BLaER1 treated with 17β-estradiol and CSF1 and Interleukin-3, amounts not matched to agents 10 nM and 100 nM (cell line): ENCODE measurements at regions not wholly inside any gene's neighbourhood (a gene's known extent, or its start where the extent isn't known, plus 50 kb on each side); places are given as distances from the start of the nearest gene placed in this dataset.
"Not testable (repeated sequence)": the region's sequence is repeated elsewhere in the genome, so short reads cannot be mapped to it uniquely, and the experiment has no call there.

ENCODE experiments used
- H3K27ac ChIP-seq, 11 experiments: shearing (Covaris generic); formaldehyde crosslinking; 2 replicates each; pipeline ENCODE4 v1.8.1; 2022
- H3K27me3 ChIP-seq, 11 experiments: shearing (Covaris generic); formaldehyde crosslinking; 2 replicates each; pipeline ENCODE4 v1.8.1; 2022
- H3K36me3 ChIP-seq, 11 experiments: shearing (Covaris generic); formaldehyde crosslinking; 2 replicates each; pipeline ENCODE4 v1.8.1; 2022
- H3K4me1 ChIP-seq, 10 experiments: shearing (Covaris generic); formaldehyde crosslinking; 2 replicates each; pipeline ENCODE4 v1.8.1; 2022
- H3K4me2 ChIP-seq, 11 experiments: shearing (Covaris generic); formaldehyde crosslinking; 2 replicates each; pipeline ENCODE4 v1.8.1; 2022
- H3K4me3 ChIP-seq, 10 experiments: shearing (Covaris generic); formaldehyde crosslinking; 2 replicates each; pipeline ENCODE4 v1.8.1; 2022
- H3K9ac ChIP-seq, 11 experiments: shearing (Covaris generic); formaldehyde crosslinking; 2 replicates each; pipeline ENCODE4 v1.8.1; 2022
- H3K9me3 ChIP-seq, 11 experiments: shearing (Covaris generic); formaldehyde crosslinking; replicated peaks in 1 of 11; 2 replicates each; pipeline ENCODE4 v1.8.1; 2022
- H4K20me1 ChIP-seq, 11 experiments: shearing (Covaris generic); formaldehyde crosslinking; 2 replicates each; pipeline ENCODE4 v1.8.1; 2022
- Cebpa-rat ChIP-seq, 11 experiments: shearing (Covaris generic); IDR thresholded peaks; 2 replicates each; pipeline ENCODE4 v1.8.1; 2022

GRCh38 chr1:22332795-22333499 is 118.7 kb upstream of the ZBTB40 start:
- no peaks in the 10 kb centered on the region for H3K27me3 ChIP-seq
- H3K4me2 ChIP-seq = peak overlapping the region in 4 of 11 experiments; percentile 16 to 57 (median 26); a peak in 5 of 22 replicates
- no peak overlapping the region for H3K9ac ChIP-seq
- no peak overlapping the region for H3K27ac ChIP-seq
- no peaks in the 10 kb centered on the region for H4K20me1 ChIP-seq
- TF ChIP-seq Cebpa-rat (IDR thresholded peaks at IDR 0.05) = no peak
- no peaks in the 10 kb centered on the region for H3K36me3 ChIP-seq
- H3K4me1 ChIP-seq = peaks cover 4 to 38% (median 25%) of the 10 kb centered on the region in 10 experiments; a peak in 17 of 20 replicates
- H3K4me3 ChIP-seq = no peak overlapping the region
- no peaks in the 10 kb centered on the region for H3K9me3 ChIP-seq

- H3K27ac ChIP-seq = no peak overlapping the region
Observed at GRCh38 chr1:22333516-22334121, 118.0 kb upstream of the ZBTB40 start.

GRCh38 chr1:22334860-22335550 is 116.6 kb upstream of the ZBTB40 start:
- Histone ChIP-seq H3K4me3 (no peak overlapping the region), H3K9me3 (no peaks in the 10 kb centered on the region), H3K4me2 (no peak overlapping the region), H3K27me3 (no peaks in the 10 kb centered on the region), H3K36me3 (no peaks in the 10 kb centered on the region), H3K27ac (no peak overlapping the region), H3K9ac (no peak overlapping the region), H4K20me1 (no peaks in the 10 kb centered on the region), H3K4me1 (peaks cover 4 to 17% (median 11%) of the 10 kb centered on the region in 10 experiments; a peak in 17 of 20 replicates)
- no peak for TF ChIP-seq Cebpa-rat (IDR thresholded peaks at IDR 0.05)

More at GRCh38 chr1:22333516-22334121, 118.0 kb upstream of the ZBTB40 start:
- TF ChIP-seq Cebpa-rat (IDR thresholded peaks at IDR 0.05) = no peak
- Histone ChIP-seq H3K4me1 (peaks cover 4 to 31% (median 21%) of the 10 kb centered on the region in 10 experiments; a peak in 17 of 20 replicates), H3K4me2 (no peak overlapping the region), H3K9ac (no peak overlapping the region), H3K27me3 (no peaks in the 10 kb centered on the region), H3K9me3 (no peaks in the 10 kb centered on the region), H3K4me3 (no peak overlapping the region), H3K36me3 (no peaks in the 10 kb centered on the region), H4K20me1 (no peaks in the 10 kb centered on the region)

- H3K4me1 ChIP-seq, H3K9me3 ChIP-seq, H3K9ac ChIP-seq, H3K27me3 ChIP-seq, H3K27ac ChIP-seq, H3K4me2 ChIP-seq, H3K36me3 ChIP-seq, H3K4me3 ChIP-seq, H4K20me1 ChIP-seq: not testable (repeated sequence)
Observed at GRCh38 chr1:22336274-22336673, 115.4 kb upstream of the ZBTB40 start.

GRCh38 chr1:22336696-22337545 is 114.7 kb upstream of the ZBTB40 start:
- H3K27me3 ChIP-seq = not testable (repeated sequence)

GRCh38 chr1:22338071-22338765 is 113.4 kb upstream of the ZBTB40 start:
- no peaks in the 10 kb centered on the region for H3K9me3 ChIP-seq
- H3K9ac ChIP-seq = no peak overlapping the region
- H3K27ac ChIP-seq = no peak overlapping the region
- peaks cover 1 to 15% (median 9%) of the 10 kb centered on the region in 10 experiments; a peak in 15 of 20 replicates for H3K4me1 ChIP-seq
- no peak for TF ChIP-seq Cebpa-rat (IDR thresholded peaks at IDR 0.05)
- H3K4me2 ChIP-seq = no peak overlapping the region
- peaks cover 0 to 8% (median 0%) of the 10 kb centered on the region in 11 experiments; a peak in 2 of 22 replicates for H3K27me3 ChIP-seq
- H4K20me1 ChIP-seq = no peaks in the 10 kb centered on the region
- H3K36me3 ChIP-seq = no peaks in the 10 kb centered on the region
- no peak overlapping the region for H3K4me3 ChIP-seq

More at GRCh38 chr1:22336696-22337545, 114.7 kb upstream of the ZBTB40 start:
- not testable (repeated sequence) for H3K36me3 ChIP-seq, H3K9me3 ChIP-seq, H4K20me1 ChIP-seq, H3K9ac ChIP-seq, H3K27ac ChIP-seq, H3K4me2 ChIP-seq, H3K4me3 ChIP-seq
- H3K4me1 ChIP-seq = peaks cover 4 to 12% (median 5%) of the 10 kb centered on the region in 10 experiments; a peak in 15 of 20 replicates

- Histone ChIP-seq H3K4me3 (no peak overlapping the region), H3K4me2 (no peak overlapping the region), H3K27ac (no peak overlapping the region), H3K9ac (no peak overlapping the region), H3K4me1 (peaks cover 0 to 15% (median 9%) of the 10 kb centered on the region in 10 experiments; a peak in 11 of 20 replicates), H3K27me3 (peaks cover 0 to 8% (median 0%) of the 10 kb centered on the region in 11 experiments; a peak in 2 of 22 replicates), H3K9me3 (no peaks in the 10 kb centered on the region), H3K36me3 (no peaks in the 10 kb centered on the region), H4K20me1 (no peaks in the 10 kb centered on the region)
- no peak for TF ChIP-seq Cebpa-rat (IDR thresholded peaks at IDR 0.05)
Observed at GRCh38 chr1:22339237-22339636, 112.4 kb upstream of the ZBTB40 start.

- Histone ChIP-seq H3K4me3 (no peak overlapping the region), H3K9me3 (no peaks in the 10 kb centered on the region), H3K4me1 (peaks cover 0 to 15% (median 9%) of the 10 kb centered on the region in 10 experiments; a peak in 11 of 20 replicates), H4K20me1 (no peaks in the 10 kb centered on the region; a peak in 1 of 22 replicates), H3K27me3 (peaks cover 0 to 8% (median 0%) of the 10 kb centered on the region in 11 experiments; a peak in 2 of 22 replicates), H3K9ac (no peak overlapping the region), H3K36me3 (no peaks in the 10 kb centered on the region), H3K27ac (no peak overlapping the region), H3K4me2 (no peak overlapping the region)
- no peak for TF ChIP-seq Cebpa-rat (IDR thresholded peaks at IDR 0.05)
Observed at GRCh38 chr1:22340066-22340465, 111.6 kb upstream of the ZBTB40 start.
